Renal pelvis (tissue), 1 donor: ENCODE measurements at regions not wholly inside any gene's neighbourhood (a gene's known extent, or its start where the extent isn't known, plus 50 kb on each side); places are given as distances from the start of the nearest gene placed in this dataset.
"Not testable (repeated sequence)": the region's sequence is repeated elsewhere in the genome, so short reads cannot be mapped to it uniquely, and the experiment has no call there.

Experiments
- DNase-seq: peaks from one replicate; pipeline ENCODE4 v3.0.0-alpha.2; 2013

DNA sequence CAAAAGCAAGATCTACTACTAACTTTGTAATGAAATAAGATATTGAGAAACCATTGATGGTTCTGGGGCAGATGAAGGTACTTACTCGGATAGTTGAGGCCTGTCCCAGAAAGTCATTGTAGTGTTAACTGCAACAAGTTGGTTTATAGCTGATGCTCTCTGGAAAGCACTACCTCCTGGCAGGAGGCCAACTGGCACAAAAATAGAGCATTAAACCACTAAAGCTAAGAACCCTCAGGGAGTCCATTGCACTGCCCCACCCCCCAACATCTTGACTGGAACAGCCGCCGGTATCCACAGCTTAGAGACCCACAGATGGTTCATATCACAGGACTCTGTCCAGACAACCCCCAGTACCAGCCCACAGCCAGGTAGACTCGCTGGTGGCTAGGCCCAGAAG lies 552.5 kb upstream of the CRIM1 start:
- no peak for DNase-seq

DNA sequence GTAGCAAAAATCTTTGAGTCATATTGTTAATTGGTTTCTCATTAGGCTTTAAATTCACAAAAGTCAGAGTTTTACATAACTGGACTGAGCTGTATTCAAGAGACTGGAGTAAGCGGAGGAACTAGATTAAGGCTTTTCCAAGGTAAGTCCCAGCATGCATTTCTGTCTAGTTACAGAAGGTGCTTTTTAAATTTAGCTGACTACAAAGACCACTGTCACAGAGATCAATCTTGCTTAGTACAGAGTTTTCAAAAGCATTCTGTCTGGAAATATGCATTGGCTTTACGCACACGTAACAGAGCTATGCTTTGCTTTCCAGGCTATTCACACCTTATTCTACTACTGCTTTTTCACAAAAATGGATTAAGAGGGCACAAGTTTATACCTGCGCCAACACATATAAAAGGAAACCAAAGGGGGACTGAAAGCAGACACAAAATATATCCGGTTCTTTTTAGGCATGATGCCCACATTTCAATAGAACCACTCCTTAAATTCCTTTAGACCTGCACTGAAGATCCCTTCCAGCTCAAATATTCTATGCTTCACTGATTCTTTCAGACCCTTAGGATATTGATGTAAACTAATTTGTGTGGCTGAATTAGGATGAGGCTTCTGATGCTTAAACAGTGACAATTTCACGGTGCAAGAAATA lies 560.7 kb upstream of the CRIM1 start:
- DNase-seq: no peak

DNA sequence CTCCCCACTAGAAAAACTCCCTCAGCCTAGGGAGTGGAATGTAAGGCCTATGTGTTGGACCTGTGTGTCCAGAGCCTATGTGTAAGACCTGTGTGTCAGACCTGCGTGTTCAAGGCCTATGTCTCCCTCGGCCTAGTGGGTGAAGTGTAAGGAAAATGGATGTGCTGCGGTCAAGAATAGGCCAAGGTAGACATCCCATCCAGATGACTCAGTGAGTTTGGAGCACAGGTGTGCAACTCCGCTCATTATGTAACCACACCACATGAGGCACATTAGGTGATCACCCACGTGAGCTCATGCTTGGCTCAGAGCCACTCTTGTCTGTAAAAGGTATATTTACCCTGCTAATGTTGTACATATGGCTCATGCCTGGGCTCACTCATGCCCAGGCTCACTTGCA lies 565.3 kb upstream of the CRIM1 start:
- DNase-seq: no peak

DNA sequence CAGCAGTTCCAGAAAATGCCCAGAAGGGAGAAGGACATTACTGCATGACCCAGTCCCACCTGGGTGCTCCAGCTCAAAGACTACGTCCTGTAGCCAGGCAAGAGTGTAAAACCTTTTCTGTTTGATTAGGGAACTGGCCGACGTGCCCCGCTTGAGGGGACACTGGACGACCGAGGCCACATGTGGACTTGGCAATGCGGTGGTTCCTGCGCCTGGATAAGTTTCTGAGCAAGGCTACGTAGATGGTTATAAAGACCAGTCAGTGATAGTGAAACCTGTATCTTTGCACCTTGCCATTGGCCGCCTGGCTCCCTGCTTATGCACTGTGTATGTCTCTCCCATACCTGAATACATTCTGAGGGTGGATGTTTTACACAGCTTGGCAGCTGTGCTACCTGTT lies 567.0 kb upstream of the CRIM1 start:
- DNase-seq: no peak

DNA sequence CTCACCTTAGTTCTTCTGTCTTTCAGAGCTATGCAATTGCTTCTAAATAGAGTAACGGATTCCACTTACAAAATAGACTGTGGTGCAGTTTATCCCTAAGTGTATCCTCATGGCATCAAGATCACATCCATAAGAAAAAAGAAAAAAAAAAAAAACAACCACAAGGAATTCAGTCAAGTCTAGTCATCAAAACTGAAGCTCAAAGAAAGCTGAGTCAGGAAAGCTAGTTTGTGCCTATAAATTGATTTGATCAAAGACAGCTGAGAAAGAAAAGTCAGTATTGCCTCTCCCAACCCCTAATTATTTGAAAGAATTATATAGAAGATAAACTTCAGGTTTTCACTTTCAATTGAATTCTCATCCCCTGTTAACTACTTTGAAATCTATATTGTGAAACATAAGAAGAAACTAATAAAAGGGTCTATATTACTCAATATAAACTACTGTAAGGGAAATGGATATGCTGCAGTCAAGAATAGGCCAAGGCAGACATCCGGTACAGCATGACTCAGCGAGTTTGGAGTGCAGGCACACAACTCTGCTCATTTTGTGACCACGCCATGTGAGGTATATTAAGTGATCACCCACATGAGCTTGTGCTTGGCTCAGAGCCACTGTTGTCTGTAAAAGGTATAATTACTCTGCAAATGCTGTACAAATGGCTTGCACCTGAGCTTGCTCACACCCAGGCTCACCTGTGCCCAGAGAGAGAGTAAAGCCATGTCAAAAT lies 568.1 kb upstream of the CRIM1 start:
- no peak for DNase-seq

DNA sequence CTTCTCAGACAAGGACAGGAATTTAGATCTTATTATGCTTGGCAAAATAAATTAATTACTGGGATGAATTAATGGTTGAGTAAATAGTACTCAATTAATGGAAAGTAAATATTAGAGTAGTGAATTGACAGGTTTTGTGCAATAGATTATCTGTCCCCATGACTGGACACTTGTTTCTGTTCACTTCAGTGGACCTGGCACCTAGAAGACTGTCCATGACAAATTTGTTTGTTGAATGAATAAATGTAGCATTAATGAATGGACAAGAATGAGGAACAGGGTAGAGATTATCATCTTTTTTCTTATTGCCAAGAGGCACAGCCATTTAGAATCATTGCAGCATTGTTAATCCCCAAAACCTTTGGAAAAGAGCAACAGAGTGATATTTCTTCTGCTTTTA lies 570.0 kb upstream of the CRIM1 start:
- DNase-seq: no peak

DNA sequence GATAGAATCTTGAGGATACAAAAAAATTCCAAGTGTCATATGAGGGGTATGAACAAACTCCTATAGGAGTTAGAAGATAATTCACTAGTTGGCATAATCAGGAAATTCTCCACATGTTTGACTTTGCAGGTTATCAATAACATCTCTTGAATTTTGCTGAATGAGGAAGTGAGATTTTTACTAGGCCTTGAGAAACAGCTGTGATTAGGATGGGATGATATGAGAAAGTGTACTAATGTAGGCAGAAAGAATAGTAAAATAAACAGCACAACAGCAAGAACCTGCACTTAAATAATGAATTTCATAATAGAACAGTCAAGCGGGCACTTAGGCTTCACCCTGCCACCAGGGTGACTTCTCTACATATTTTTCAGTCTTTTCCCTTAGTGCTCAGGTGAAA lies 570.8 kb upstream of the CRIM1 start:
- no peak for DNase-seq

DNA sequence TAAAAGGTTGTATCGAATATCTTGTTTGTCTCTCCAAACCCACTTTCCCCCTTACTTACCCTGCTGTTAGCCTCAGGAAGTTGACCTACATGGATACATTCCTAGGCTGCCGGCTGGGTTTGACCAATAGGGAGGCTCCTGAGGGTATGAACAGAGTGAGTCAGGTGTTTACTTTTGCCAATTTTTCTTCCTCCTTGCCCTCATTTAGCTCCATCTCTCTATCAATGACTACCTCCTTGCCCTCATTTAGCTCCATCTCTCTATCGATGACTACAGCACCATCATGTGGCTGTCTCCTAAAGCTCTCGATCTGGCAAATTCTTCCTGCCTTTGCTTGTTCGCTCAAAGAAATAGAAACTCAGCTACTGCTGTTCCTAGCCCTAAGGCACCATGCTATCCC lies 571.9 kb upstream of the CRIM1 start:
- no peak for DNase-seq

DNA sequence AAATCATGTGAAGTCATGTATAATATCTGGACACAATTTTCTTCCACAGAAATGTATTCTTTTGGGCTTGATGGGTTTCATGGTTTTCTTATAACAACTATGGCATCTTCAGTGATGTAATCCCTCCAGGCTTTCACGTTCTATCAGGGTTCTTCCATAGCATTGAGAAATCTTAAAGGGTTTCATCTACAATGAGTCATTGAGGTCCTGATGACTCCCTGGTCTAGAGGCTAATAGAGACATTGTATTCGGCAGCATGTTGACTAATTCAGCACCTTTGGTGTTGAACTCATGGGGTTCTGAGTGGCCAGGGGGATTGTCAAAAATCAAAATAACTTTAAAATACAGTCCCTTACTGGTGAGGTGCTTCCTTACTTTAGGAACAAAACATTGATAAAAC lies 614.0 kb upstream of the CRIM1 start:
- no peak for DNase-seq

DNA sequence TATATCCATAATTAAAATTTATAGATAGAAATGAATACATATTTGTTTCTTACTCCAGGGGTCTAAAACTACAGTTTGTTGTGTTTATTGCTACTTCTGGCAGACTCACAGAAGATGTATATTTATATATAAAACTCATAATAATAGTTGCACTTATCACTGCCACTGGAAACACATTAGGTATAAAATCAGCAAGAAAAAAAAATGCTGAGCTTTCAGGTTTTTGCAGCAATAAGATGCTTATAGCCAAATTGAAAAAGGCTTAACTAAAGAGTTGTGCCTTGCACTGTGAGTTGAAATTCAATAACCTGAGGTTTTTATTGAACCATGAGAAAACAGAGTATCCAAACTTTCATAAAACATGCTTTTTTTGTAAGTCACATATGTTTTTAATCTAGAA lies 623.9 kb upstream of the CRIM1 start:
- DNase-seq: no peak

DNA sequence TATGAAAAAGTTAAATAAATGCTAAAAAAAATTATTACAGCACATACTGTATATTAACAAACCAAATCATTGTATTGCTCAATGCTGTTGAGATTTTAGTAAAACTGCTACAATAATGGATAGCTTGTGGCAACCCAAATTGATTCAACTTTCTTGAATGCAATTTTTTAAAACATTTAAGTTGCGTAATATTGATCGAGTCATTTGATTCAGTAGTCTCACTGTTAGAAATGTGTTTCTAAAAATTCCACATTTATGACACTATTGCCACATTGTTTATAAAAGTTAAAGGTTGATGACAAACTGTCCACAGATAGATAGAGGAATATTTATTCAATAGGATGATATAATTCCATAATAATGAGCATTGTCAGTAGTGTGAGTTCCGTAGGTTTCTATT lies 640.7 kb upstream of the CRIM1 start:
- no peak for DNase-seq

DNA sequence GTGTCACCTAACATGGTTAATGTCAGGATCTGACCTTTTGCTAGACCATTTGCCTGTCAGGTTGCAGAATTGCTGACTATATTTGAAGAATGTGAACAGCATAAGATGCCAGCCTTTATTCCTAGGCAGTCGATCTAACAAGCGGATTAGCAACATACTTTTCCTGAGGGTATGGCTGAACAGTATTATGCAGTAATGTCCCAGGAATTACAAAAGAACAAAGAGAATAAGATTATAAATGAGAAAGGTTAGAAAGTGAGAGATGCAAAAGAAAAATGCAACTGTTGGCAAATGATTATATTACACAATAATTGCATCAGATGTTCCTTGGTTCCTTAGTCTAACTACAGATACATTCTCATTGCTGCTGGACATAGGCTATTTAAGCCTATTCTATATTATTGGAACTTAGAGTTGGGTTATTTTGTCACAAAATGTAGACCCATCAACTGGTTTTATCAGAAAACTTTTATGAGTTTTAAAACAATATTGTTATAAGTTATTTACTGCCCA lies 647.1 kb upstream of the CRIM1 start:
- no peak for DNase-seq

DNA sequence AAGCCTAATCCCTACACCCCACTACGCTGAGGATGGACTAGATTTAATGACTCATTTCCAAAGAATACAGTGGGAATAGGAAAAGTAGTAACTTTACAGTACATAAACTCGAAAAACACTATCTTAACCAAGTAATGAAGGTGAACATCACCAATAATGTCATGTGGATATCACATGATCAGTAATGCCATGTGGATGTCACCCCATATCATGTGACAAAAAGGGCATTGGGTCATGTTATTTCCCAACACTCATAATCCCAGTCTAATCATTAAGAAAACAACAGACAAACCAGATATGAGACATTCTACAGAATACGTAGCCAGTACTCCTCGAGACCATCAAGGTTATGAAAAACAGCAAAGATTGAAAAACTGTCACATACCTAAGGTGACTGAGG lies 667.3 kb upstream of the CRIM1 start:
- no peak for DNase-seq

DNA sequence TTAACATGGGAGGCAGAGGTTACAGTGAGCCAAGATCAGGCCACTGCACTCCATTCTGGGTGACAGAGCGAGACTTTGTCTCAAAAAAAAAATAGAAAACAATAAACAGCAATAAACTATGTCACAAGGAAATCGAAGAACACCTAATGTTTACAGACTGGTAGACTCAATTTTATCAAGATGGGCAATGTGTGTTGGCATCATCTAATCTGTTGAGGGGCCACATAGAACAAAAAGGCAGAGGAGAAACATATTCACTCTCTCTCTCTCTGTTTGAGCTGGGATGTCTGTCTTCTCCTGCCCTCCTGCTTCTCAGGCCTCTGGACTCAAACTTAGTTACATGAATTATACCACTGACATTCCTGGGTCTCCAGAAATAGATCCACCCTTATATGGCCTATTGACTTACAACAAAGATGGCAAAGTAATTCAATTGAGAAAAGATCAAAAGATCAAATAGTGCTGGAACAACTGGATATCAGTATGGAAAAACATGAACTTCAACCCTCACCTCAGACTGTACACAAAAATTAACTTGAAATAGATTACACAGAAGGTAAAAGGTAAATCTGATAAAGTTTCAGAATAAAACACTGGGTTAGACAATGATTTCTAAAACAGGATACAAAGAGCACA lies 703.8 kb upstream of the CRIM1 start:
- no peak for DNase-seq

DNA sequence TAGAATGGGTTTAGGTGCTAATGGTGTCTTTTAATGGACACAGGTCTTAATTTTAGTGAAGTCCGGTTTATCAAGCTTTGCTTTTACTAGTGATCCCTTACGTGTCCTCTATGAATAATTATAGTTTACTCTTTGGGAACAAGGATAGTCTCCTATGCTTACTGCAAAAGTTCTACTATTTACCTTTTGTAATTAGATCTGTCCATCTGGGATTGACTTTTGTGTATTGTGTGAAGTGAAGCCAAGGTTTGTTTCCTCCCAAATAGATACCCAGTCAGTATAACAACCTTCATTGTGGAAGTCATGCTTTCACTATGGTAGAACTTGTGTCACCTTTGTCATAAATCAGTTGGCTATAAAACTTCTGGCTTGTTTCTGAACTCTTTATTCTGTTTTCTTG lies 740.9 kb upstream of the CRIM1 start:
- no peak for DNase-seq

DNA sequence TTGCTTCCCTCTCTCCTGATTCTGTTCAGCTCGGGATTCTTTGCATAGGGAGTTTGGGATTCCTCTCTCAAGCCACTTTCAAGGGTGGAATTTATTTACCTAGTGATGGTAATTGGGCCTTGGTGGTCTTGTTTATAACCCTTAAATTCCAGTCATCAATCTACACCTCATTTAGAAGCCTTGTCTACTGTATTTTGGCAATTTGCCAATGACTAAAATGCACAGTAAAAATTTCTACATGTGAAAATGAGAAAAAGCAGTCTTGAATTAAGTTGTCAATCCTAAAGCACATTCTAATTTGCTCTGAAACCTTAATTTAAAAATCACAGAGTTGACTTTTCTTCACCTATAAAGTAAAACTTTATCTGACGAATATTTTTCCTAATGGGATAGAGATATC lies 749.2 kb upstream of the CRIM1 start:
- no peak for DNase-seq

DNA sequence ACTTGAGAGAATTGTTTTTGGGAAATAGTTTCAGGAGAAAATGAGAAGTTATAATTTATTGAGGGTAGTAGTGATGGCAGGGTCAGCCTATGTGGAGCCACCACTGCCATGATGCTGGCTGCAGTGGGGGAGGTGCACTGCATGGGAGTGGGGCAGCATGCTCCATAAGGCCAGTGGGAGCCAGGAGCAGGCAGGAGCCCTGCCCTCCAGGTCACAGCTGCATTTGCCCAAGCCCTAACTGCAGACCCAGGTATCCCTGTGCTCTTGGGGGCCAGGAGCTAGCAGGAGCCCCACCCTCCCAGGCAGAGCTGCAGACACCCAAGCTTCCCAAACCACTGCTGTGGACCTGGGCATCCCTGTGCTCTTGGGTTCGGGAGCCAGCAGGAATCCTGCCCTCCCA lies 757.3 kb upstream of the CRIM1 start:
- DNase-seq: no peak

DNA sequence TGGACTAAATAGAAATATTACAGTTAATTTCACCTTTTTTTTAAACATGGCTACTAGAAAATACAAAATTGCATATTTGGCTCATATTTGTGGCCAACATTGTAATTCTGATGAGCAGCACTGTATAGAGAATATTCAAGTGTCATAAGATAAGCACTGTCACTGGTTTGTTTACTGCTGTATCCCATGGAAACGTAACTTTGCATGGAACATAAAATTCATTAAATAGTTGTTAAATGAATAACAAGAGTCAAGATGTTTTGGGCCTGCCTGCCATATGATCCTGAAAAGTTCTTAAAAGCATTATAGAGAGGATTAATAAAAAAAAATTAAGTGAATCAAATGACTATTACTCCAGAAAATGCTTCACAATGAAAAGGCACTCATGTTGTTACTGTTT lies 763.7 kb upstream of the CRIM1 start:
- no peak for DNase-seq

DNA sequence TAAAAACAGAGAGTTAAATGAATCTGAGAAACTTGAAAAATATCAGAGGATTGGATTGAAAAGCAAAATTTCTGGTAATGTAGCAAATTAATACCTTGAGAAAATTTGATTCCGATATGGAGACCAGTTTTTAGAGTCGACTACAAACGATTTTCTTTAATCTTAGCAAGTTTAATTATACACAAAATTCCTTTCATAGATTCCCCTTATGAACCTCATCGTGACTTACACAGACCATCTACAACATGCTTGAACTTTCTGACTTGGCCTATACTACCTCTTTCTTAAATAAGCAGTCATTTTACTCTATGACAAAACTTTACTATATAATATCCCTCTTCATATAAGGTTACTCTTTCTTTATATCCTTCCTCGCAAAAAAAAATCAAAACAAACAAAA lies 769.6 kb upstream of the CRIM1 start:
- no peak for DNase-seq

DNA sequence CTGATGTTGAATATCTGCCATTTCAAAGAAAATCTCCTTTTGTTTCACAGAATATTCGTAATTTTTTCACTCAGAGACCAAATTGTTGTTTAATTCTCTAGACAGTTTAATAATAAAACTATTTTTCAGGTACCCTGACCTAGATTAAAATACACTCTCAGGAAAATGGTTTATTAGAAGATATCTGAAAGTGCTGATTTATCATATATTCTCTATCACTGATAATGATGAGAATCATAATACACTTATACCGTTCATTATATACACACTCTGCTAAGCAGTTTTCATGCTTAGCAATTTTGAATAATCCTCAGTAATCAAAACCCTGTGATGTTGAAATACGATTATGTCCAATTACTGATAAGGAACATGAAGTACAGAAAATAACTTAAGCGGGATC lies 772.9 kb upstream of the CRIM1 start:
- DNase-seq: no peak

DNA sequence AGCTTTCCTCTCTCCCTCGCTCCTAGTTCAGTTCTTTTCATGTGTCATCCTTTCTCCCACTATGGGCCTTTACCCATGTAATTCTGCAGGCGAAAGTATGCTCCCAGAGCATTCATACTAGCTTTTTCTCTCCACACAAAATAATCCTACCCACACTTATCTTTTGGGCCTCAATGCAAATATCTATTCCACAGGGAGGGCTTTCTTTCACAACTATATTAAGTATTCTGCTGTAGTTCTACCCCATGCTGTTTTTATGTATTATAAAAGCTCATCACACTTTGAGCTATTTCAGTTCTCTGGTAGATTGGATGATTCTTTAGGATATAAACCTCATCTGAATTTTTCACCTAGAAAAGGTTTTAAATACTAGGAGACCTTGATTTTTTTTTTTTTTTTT lies 774.6 kb upstream of the CRIM1 start:
- no peak for DNase-seq

DNA sequence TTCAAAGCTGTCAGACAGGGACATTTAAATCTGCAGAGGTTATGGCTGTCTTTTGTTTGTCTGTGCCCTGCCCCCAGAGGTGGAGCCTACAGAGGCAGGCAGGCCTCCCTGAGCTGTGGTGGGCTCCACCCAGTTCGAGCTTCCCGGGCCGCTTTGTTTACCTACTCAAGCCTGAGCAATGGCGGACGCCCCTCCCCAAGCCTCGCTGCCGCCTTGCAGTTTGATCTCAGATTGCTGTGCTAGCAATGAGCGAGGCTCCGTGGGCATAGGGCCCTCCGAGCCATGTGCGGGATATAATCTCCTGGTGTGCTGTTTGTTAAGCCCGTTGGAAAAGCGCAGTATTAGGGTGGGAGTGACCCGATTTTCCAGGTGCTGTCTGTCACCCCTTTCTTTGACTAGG lies 787.0 kb upstream of the CRIM1 start:
- not testable (repeated sequence) for DNase-seq

DNA sequence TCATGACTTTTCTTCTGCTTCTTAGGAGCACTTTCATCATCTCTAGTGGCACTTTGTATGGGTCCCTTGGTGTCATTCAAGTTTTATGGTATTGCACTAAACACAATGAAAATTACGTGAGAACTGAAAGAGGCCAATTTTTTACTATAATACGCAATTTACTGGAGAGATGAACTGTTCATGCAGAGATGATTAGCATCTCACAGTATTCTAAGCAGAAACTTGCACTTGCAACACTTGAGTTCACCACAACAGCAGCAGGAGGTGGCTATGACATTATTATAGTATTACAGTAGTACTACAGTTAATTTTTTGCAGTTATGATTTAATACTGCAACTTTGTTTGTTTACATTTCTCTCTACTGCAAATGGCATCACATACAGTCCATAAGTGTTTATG lies 793.1 kb upstream of the CRIM1 start:
- DNase-seq: no peak

DNA sequence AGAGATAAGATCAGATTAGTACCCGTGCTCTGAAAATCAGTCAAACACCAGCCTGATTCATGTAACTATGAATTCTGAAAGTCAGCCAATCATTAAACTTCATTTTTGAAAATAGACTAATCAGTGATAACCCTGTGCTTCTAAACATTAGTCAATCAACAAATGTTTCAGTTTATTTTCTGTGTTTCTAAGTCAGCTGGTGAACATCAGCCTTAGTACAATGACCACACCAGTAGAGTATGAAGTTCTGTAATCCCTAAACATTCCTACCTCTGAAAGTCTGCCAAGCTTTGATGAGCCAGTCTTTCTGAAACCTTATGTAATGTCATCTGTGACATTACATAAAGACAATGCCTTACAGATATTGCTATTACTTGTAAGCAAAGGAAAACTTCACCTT lies 807.4 kb upstream of the CRIM1 start:
- no peak for DNase-seq
